Activated T-cell treated with anti-CD3 and anti-CD28 coated beads, Interleukin-2, amount 50 U/mL, for 72 hours (primary cell): ENCODE measurements at regions not wholly inside any gene's neighbourhood (a gene's known extent, or its start where the extent isn't known, plus 50 kb on each side); places are given as distances from the start of the nearest gene placed in this dataset.
A peak's percentile ranks its signal among the peaks of the same experiment; 100 is the strongest.
"Not testable (repeated sequence)": the region's sequence is repeated elsewhere in the genome, so short reads cannot be mapped to it uniquely, and the experiment has no call there.

Source experiments
- ATAC-seq, 2 donors: fragments of 150-1000 bp; cut with Tn5 transposase; replicated peaks in 1 of 2; 2 replicates each; pipeline ENCODE4 v1.10.0; 2021; ENCODE audit warnings: moderate library complexity in 2 of 2, mild to moderate bottlenecking in 1 of 2
- DNase-seq, 2 donors: peaks; one replicate each; pipeline ENCODE4 v3.0.0; 2021 to 2022; ENCODE audit warnings: mixed read lengths in 1 of 2
- H3K27ac Mint-ChIP-seq: one replicate; pipeline ENCODE4 v1.8.0; 2022; ENCODE audit warnings: mild to moderate bottlenecking, moderate library complexity, mixed read lengths
- H3K27me3 Mint-ChIP-seq: one replicate; pipeline ENCODE4 v1.8.0; 2022; ENCODE audit warnings: low read depth, mixed read lengths
- H3K36me3 Mint-ChIP-seq, 2 donors: one replicate each; pipeline ENCODE4 v1.8.0; 2022; ENCODE audit warnings: mixed read lengths in 2 of 2, mild to moderate bottlenecking in 1 of 2; ENCODE audit not compliant: insufficient read depth in 2 of 2
- H3K4me1 Mint-ChIP-seq: one replicate; pipeline ENCODE4 v1.8.0; 2022; ENCODE audit warnings: low read depth, mixed read lengths
- H3K4me3 Mint-ChIP-seq, 2 donors: one replicate each; pipeline ENCODE4 v1.8.0; 2022; ENCODE audit warnings: mild to moderate bottlenecking in 2 of 2, mixed read lengths in 2 of 2, moderate library complexity in 2 of 2
- H3K9me3 Mint-ChIP-seq, 2 donors: one replicate each; pipeline ENCODE4 v1.8.0; 2022; ENCODE audit warnings: mixed read lengths in 2 of 2

- H3K36me3 Mint-ChIP-seq: peaks cover 2 to 15% of the 10 kb centered on the region in 2 donors
- H3K9me3 Mint-ChIP-seq: peaks cover 6 to 7% of the 10 kb centered on the region in 2 donors
- H3K4me3 Mint-ChIP-seq: no peak overlapping the region
- no peak for ATAC-seq
- no peaks in the 10 kb centered on the region for H3K4me1 Mint-ChIP-seq
- H3K27ac Mint-ChIP-seq: no peak overlapping the region
- DNase-seq: no peak
- H3K27me3 Mint-ChIP-seq: peaks cover 13% of the 10 kb centered on the region
Measured at GRCh38 chr18:10604182-10604581, 78.4 kb downstream of the NAPG start.

GRCh38 chr18:10606881-10607280 lies 81.1 kb downstream of the NAPG start:
- not testable (repeated sequence) for H3K27ac Mint-ChIP-seq

GRCh38 chr18:10607332-10608248 lies 81.8 kb downstream of the NAPG start:
- not testable (repeated sequence) for H3K27ac Mint-ChIP-seq, H3K4me3 Mint-ChIP-seq, H3K4me1 Mint-ChIP-seq, H3K27me3 Mint-ChIP-seq, H3K9me3 Mint-ChIP-seq, DNase-seq
- H3K36me3 Mint-ChIP-seq: peaks cover 2 to 15% of the 10 kb centered on the region in 2 donors
- ATAC-seq: peak in 1 of 2 donors; percentile 28

More at GRCh38 chr18:10606881-10607280, 81.1 kb downstream of the NAPG start:
- not testable (repeated sequence) for H3K4me1 Mint-ChIP-seq, H3K4me3 Mint-ChIP-seq, H3K9me3 Mint-ChIP-seq, DNase-seq, H3K27me3 Mint-ChIP-seq
- peak; percentile 36 to 65 for ATAC-seq
- H3K36me3 Mint-ChIP-seq: peaks cover 2 to 15% of the 10 kb centered on the region in 2 donors

- H3K9me3 Mint-ChIP-seq, H3K27ac Mint-ChIP-seq, H3K4me1 Mint-ChIP-seq, DNase-seq, H3K4me3 Mint-ChIP-seq, H3K27me3 Mint-ChIP-seq, H3K36me3 Mint-ChIP-seq: not testable (repeated sequence)
- ATAC-seq: peak; percentile 72 to 85
Measured at GRCh38 chr18:10608450-10608849, 82.6 kb downstream of the NAPG start.

GRCh38 chr18:10609046-10609445 lies 83.2 kb downstream of the NAPG start:
- not testable (repeated sequence) for H3K9me3 Mint-ChIP-seq, H3K36me3 Mint-ChIP-seq, H3K4me3 Mint-ChIP-seq, H3K4me1 Mint-ChIP-seq, ATAC-seq, H3K27ac Mint-ChIP-seq, DNase-seq, H3K27me3 Mint-ChIP-seq

GRCh38 chr18:10613226-10613625 lies 87.4 kb downstream of the NAPG start:
- not testable (repeated sequence) for H3K4me1 Mint-ChIP-seq, H3K27ac Mint-ChIP-seq, H3K4me3 Mint-ChIP-seq, H3K36me3 Mint-ChIP-seq, H3K9me3 Mint-ChIP-seq, H3K27me3 Mint-ChIP-seq
- DNase-seq: peak in 1 of 2 donors; percentile 19
- peak; percentile 65 to 72 for ATAC-seq

- H3K9me3 Mint-ChIP-seq, H3K4me1 Mint-ChIP-seq, H3K36me3 Mint-ChIP-seq, ATAC-seq, DNase-seq, H3K4me3 Mint-ChIP-seq, H3K27ac Mint-ChIP-seq: not testable (repeated sequence)
- peaks cover 12% of the 10 kb centered on the region for H3K27me3 Mint-ChIP-seq
Measured at GRCh38 chr18:10616714-10617113, 90.9 kb downstream of the NAPG start.

- not testable (repeated sequence) for DNase-seq, H3K27ac Mint-ChIP-seq, H3K4me3 Mint-ChIP-seq, ATAC-seq, H3K4me1 Mint-ChIP-seq, H3K36me3 Mint-ChIP-seq, H3K9me3 Mint-ChIP-seq
- peaks cover 12% of the 10 kb centered on the region for H3K27me3 Mint-ChIP-seq
Measured at GRCh38 chr18:10618797-10619196, 93.0 kb downstream of the NAPG start.

GRCh38 chr18:10619280-10619679 lies 93.5 kb downstream of the NAPG start:
- H3K4me3 Mint-ChIP-seq, H3K36me3 Mint-ChIP-seq, ATAC-seq, H3K27ac Mint-ChIP-seq, H3K9me3 Mint-ChIP-seq, DNase-seq, H3K4me1 Mint-ChIP-seq: not testable (repeated sequence)
- peaks cover 12% of the 10 kb centered on the region for H3K27me3 Mint-ChIP-seq

- peaks cover 12% of the 10 kb centered on the region for H3K27me3 Mint-ChIP-seq
- H3K4me1 Mint-ChIP-seq, DNase-seq, H3K4me3 Mint-ChIP-seq, H3K36me3 Mint-ChIP-seq, H3K27ac Mint-ChIP-seq, H3K9me3 Mint-ChIP-seq, ATAC-seq: not testable (repeated sequence)
Measured at GRCh38 chr18:10619833-10620232, 94.0 kb downstream of the NAPG start.
